Stimulated activated CD4-positive, alpha-beta T cell treated with anti-CD3 and anti-CD28 coated beads, TNF-alpha, amount 100 ng/mL, for 24 hours (primary cell): ENCODE measurements at regions not wholly inside any gene's neighbourhood (a gene's known extent, or its start where the extent isn't known, plus 50 kb on each side); places are given as distances from the start of the nearest gene placed in this dataset.

Source experiments
- DNase-seq, 3 experiments: peaks; one replicate each; pipeline ENCODE4 v3.0.0-alpha.2; 2020; ENCODE audit warnings: low read depth in 3 of 3

- DNase-seq, result no peak
These were observed 62.7 kb upstream of the MAPRE2 start for GRCh38 chr18:34978533-34978893.

- peak; percentile 54 to 73 (median 62) for DNase-seq
These were observed 62.1 kb upstream of the MAPRE2 start for GRCh38 chr18:34978953-34979608.

- DNase-seq, result no peak
These were observed 59.7 kb upstream of the MAPRE2 start for GRCh38 chr18:34981487-34981886.

GRCh38 chr18:34985963-34986362, 55.2 kb upstream of the MAPRE2 start:
- DNase-seq, result no peak

DNA sequence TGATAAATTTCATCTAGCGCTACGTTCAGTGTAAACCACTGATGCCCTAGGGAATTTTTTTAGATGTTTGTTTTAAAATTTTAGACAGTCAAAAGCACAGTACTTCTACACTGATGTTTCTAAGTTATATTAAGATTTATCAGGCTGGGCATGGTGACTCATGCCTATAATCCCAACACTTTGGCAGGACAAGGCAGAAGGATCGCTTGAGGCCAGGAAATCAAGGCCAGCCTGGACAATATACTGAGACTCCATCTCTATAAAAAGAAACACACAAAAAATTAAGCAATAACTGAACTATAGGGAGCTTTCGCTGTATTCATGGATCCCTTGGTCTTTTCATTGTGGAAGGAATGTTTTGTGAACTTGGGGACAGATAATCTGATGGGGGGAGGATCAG, 50.6 kb upstream of the MAPRE2 start:
- no peak for DNase-seq

GRCh38 chr18:34991152-34991551, 50.1 kb upstream of the MAPRE2 start:
- DNase-seq, result no peak
